Trophoblast cell (in vitro differentiated cells and primary cell): ENCODE measurements at regions not wholly inside any gene's neighbourhood (a gene's known extent, or its start where the extent isn't known, plus 50 kb on each side); places are given as distances from the start of the nearest gene placed in this dataset.

Experiments
- DNase-seq, 2 donors: peaks; one replicate each; pipeline ENCODE4 v3.0.0-alpha.2; 2016
- H2AFZ ChIP-seq: 2 replicates; pipeline ENCODE4 v1.6.1; 2013; ENCODE audit warnings: low read length, moderate library complexity, mild to moderate bottlenecking; ENCODE audit not compliant: insufficient read depth, poor library complexity
- H2AK5ac ChIP-seq: 2 replicates; pipeline ENCODE4 v1.6.1; 2013; ENCODE audit warnings: mild to moderate bottlenecking, low read length
- H2BK120ac ChIP-seq: 2 replicates; pipeline ENCODE4 v1.6.1; 2013; ENCODE audit warnings: low read length, mild to moderate bottlenecking, moderate library complexity; ENCODE audit not compliant: insufficient read depth, poor library complexity
- H2BK12ac ChIP-seq: 2 replicates; pipeline ENCODE4 v1.6.1; 2013; ENCODE audit warnings: mild to moderate bottlenecking, low read length, moderate library complexity
- H2BK5ac ChIP-seq: 2 replicates; pipeline ENCODE4 v1.6.1; 2013; ENCODE audit warnings: low read length, low read depth, moderate library complexity, mild to moderate bottlenecking; ENCODE audit not compliant: poor library complexity
- H3K14ac ChIP-seq: 2 replicates; pipeline ENCODE4 v1.6.1; 2013; ENCODE audit warnings: mild to moderate bottlenecking, low read length
- H3K18ac ChIP-seq: 2 replicates; pipeline ENCODE4 v1.6.1; 2013; ENCODE audit warnings: mild to moderate bottlenecking, low read length
- H3K23ac ChIP-seq: 2 replicates; pipeline ENCODE4 v1.6.1; 2013; ENCODE audit warnings: low read length
- H3K27ac ChIP-seq: 2 replicates; pipeline ENCODE4 v1.5.1; 2013; ENCODE audit warnings: low read depth, mild to moderate bottlenecking, inconsistent platforms, low read length, moderate library complexity
- H3K27me3 ChIP-seq: 2 replicates; pipeline ENCODE4 v1.6.1; 2013; ENCODE audit warnings: inconsistent platforms, mild to moderate bottlenecking, low read length, moderate library complexity; ENCODE audit not compliant: insufficient read depth
- H3K36me3 ChIP-seq, 2 experiments: 1 replicate in 1 of 2; 2 replicates in 1 of 2; pipeline ENCODE4 v1.6.1; 2013; ENCODE audit warnings: low read length in 2 of 2, mild to moderate bottlenecking in 2 of 2, moderate library complexity in 1 of 2; ENCODE audit not compliant: insufficient read depth in 2 of 2, control insufficient read depth in 1 of 2
- H3K4ac ChIP-seq: 2 replicates; pipeline ENCODE4 v1.6.1; 2013; ENCODE audit warnings: low read depth, mild to moderate bottlenecking, low read length, moderate library complexity
- H3K4me1 ChIP-seq, 2 experiments: 1 replicate in 1 of 2; 2 replicates in 1 of 2; pipeline ENCODE4 v1.6.1; 2013; ENCODE audit warnings: low read length in 2 of 2, mild to moderate bottlenecking in 2 of 2, moderate library complexity in 1 of 2; ENCODE audit not compliant: insufficient read depth in 2 of 2, control insufficient read depth in 1 of 2
- H3K4me2 ChIP-seq: 2 replicates; pipeline ENCODE4 v1.6.1; 2013; ENCODE audit warnings: inconsistent platforms, mild to moderate bottlenecking, low read length, moderate library complexity
- H3K4me3 ChIP-seq: 2 replicates; pipeline ENCODE4 v1.5.1; 2013; ENCODE audit warnings: mild to moderate bottlenecking, low read depth, low read length, inconsistent platforms
- H3K79me1 ChIP-seq: one replicate; pipeline ENCODE4 v1.6.1; 2013; ENCODE audit warnings: low read length
- H3K79me2 ChIP-seq: 2 replicates; pipeline ENCODE4 v1.6.1; 2013; ENCODE audit warnings: low read length, mild to moderate bottlenecking; ENCODE audit not compliant: control insufficient read depth, insufficient read depth, poor library complexity
- H3K9ac ChIP-seq: 2 replicates; pipeline ENCODE4 v1.6.1; 2013; ENCODE audit warnings: mild to moderate bottlenecking, low read length
- H3K9me3 ChIP-seq: 2 replicates; pipeline ENCODE4 v1.6.1; 2013; ENCODE audit warnings: low read depth, mild to moderate bottlenecking, control low read depth, inconsistent platforms, low read length; ENCODE audit not compliant: insufficient read depth
- H4K12ac ChIP-seq: 2 replicates; pipeline ENCODE4 v1.6.1; 2013; ENCODE audit warnings: low read depth, mild to moderate bottlenecking, low read length, moderate library complexity
- H4K8ac ChIP-seq: 2 replicates; pipeline ENCODE4 v1.6.1; 2013; ENCODE audit warnings: low read depth, mild to moderate bottlenecking, low read length, moderate library complexity
- H4K91ac ChIP-seq: one replicate; pipeline ENCODE4 v1.6.1; 2013; ENCODE audit warnings: low read depth, mild to moderate bottlenecking, low read length, moderate library complexity
- WGBS: extraction: QIAGEN DNeasy Blood & Tissue Kit; methylation state at CpG from one replicate; pipeline ENCODE4 v1.1.7; 2013; ENCODE audit warnings: missing lambda C conversion rate; ENCODE audit not compliant: insufficient read length, insufficient coverage; ENCODE audit errors: extremely low coverage; 5-methylcytosine and 5-hydroxymethylcytosine counted together

DNA sequence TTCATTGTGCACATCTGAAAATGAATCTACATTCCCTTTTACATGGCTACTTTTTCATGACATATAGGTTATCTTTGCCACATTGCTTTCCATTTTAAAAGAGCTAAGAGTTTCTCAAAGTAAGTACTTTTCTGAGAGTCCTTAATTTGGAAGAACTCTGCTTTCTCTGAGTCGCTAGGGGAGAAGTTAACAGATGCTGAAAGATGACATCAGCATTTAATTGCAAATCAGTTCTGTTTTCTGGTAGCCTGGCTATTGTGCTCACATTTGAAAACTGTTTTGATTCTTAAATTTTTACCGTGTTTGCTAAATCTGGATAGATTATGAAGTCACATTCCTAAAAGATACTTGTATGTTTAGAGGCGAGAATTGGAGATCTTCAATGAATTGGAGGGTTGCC is 107.7 kb upstream of the C1QTNF9B start:
- Histone ChIP-seq H3K4me1 (peaks cover 9 to 11% of the 10 kb centered on the region in 2 experiments), H2BK120ac (no peak overlapping the region), H3K27me3 (no peaks in the 10 kb centered on the region), H3K23ac (no peak overlapping the region), H4K12ac (no peak overlapping the region), H4K91ac (no peak overlapping the region), H3K79me1 (peaks cover 3% of the 10 kb centered on the region), H3K18ac (no peak overlapping the region), H3K4me2 (no peak overlapping the region), H3K9ac (no peak overlapping the region), H2AFZ (no peak overlapping the region), H2BK12ac (no peak overlapping the region), H2BK5ac (no peak overlapping the region), H3K14ac (no peak overlapping the region), H3K9me3 (no peaks in the 10 kb centered on the region), H3K4me3 (no peak overlapping the region), H3K79me2 (no peaks in the 10 kb centered on the region), H2AK5ac (no peak overlapping the region), H3K4ac (no peak overlapping the region), H3K36me3 (no peaks in the 10 kb centered on the region), H3K27ac (no peak overlapping the region), H4K8ac (no peak overlapping the region)
- DNase-seq, result no peak
- no CpG with 5 or more reads among the region's 3 CpGs for WGBS

- Histone ChIP-seq H3K27me3 (no peaks in the 10 kb centered on the region), H3K4me1 (peaks cover 9 to 11% of the 10 kb centered on the region in 2 experiments), H4K8ac (no peak overlapping the region), H3K23ac (no peak overlapping the region), H2BK5ac (no peak overlapping the region), H3K79me2 (no peaks in the 10 kb centered on the region), H4K91ac (no peak overlapping the region), H3K14ac (no peak overlapping the region), H3K9me3 (no peaks in the 10 kb centered on the region), H2AK5ac (no peak overlapping the region), H3K18ac (no peak overlapping the region), H2BK120ac (no peak overlapping the region), H2AFZ (no peak overlapping the region), H2BK12ac (no peak overlapping the region), H3K79me1 (peaks cover 3% of the 10 kb centered on the region), H3K4me3 (no peak overlapping the region), H3K27ac (no peak overlapping the region), H3K9ac (no peak overlapping the region), H3K4me2 (no peak overlapping the region), H3K4ac (no peak overlapping the region), H3K36me3 (no peaks in the 10 kb centered on the region), H4K12ac (no peak overlapping the region)
- peak in 1 of 2 donors; percentile 52 for DNase-seq
- no CpG with 5 or more reads among the region's 4 CpGs for WGBS
Measured at GRCh38 chr13:24005755-24006281, 108.5 kb upstream of the C1QTNF9B start.

GRCh38 chr13:24006520-24007248 is 109.4 kb upstream of the C1QTNF9B start:
- H3K79me1 ChIP-seq, result peaks cover 3% of the 10 kb centered on the region
- DNase-seq, result no peak
- peak overlapping the region; percentile 37 for H3K14ac ChIP-seq
- peak overlapping the region; percentile 58 for H4K91ac ChIP-seq
- H3K79me2 ChIP-seq, result no peaks in the 10 kb centered on the region
- H3K18ac ChIP-seq, result peak overlapping the region; percentile 30
- H3K4me3 ChIP-seq, result no peak overlapping the region
- H3K27ac ChIP-seq, result no peak overlapping the region
- no peak overlapping the region for H3K9ac ChIP-seq
- no peak overlapping the region for H4K8ac ChIP-seq
- no peaks in the 10 kb centered on the region for H3K9me3 ChIP-seq
- H4K12ac ChIP-seq, result no peak overlapping the region
- H3K27me3 ChIP-seq, result no peaks in the 10 kb centered on the region
- H2BK12ac ChIP-seq, result peak overlapping the region; percentile 30
- H2AFZ ChIP-seq, result no peak overlapping the region
- no peak overlapping the region for H3K23ac ChIP-seq
- no CpG with 5 or more reads among the region's 17 CpGs for WGBS
- no peak overlapping the region for H3K4me2 ChIP-seq
- peak overlapping the region; percentile 15 for H2AK5ac ChIP-seq
- peaks cover 9 to 11% of the 10 kb centered on the region in 2 experiments for H3K4me1 ChIP-seq
- no peak overlapping the region for H2BK5ac ChIP-seq
- no peaks in the 10 kb centered on the region for H3K36me3 ChIP-seq
- peak overlapping the region; percentile 32 for H2BK120ac ChIP-seq
- no peak overlapping the region for H3K4ac ChIP-seq

DNA sequence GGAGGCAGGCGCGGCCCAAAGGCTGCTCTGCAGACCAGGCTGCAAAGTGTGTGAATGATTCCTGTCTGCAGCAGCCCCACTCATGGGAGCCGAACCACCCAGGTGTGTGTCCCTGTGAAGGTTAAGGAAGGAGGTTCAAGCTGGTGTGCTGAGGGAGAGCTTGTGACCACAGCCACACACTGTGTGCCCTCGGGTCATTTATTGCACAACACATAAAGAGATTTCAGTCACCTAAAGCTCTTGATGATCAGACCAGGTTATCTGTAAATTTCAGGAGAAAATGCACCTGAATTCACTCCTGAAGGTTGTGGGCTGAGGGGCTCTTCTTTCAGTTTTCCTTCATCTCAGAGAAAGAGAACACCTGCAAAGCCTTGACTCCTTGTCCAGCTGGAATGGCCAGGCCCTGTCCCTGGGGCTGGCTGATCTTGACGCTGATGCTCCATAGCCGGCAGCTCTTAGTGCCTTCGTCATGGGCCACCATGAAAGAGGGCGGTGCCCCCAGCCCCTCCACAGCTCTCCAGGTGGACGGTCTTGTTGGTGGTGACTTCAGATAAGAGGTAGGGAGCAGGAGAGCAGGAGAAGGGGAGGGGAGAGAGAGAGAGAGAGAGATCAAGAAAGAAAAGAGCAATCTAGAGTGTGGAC is 110.8 kb upstream of the C1QTNF9B start:
- Histone ChIP-seq H3K4me2 (no peak overlapping the region), H3K4me1 (peaks cover 9 to 11% of the 10 kb centered on the region in 2 experiments), H2AFZ (no peak overlapping the region), H3K9me3 (no peaks in the 10 kb centered on the region), H3K79me2 (no peaks in the 10 kb centered on the region), H3K79me1 (peaks cover 3% of the 10 kb centered on the region), H3K9ac (no peak overlapping the region), H2AK5ac (no peak overlapping the region), H3K27me3 (no peaks in the 10 kb centered on the region), H3K4ac (no peak overlapping the region), H3K14ac (no peak overlapping the region), H3K18ac (no peak overlapping the region), H3K23ac (no peak overlapping the region), H2BK5ac (no peak overlapping the region), H4K8ac (no peak overlapping the region), H2BK120ac (peak overlapping the region; percentile 18), H2BK12ac (no peak overlapping the region), H4K91ac (peak overlapping the region; percentile 25), H4K12ac (no peak overlapping the region), H3K4me3 (no peak overlapping the region), H3K36me3 (no peaks in the 10 kb centered on the region), H3K27ac (peak overlapping the region; percentile 24)
- peak; percentile 84 to 88 for DNase-seq
- no CpG with 5 or more reads among the region's 9 CpGs for WGBS
